Adipocyte (in vitro differentiated cells): ENCODE measurements at regions not wholly inside any gene's neighbourhood (a gene's known extent, or its start where the extent isn't known, plus 50 kb on each side); places are given as distances from the start of the nearest gene placed in this dataset.
"Not testable (repeated sequence)": the region's sequence is repeated elsewhere in the genome, so short reads cannot be mapped to it uniquely, and the experiment has no call there.

Source experiments
- DNase-seq: peaks from one replicate; pipeline ENCODE4 v3.0.0-alpha.2; 2015; ENCODE audit warnings: low read depth
- H3K27me3 ChIP-seq: replicated peaks from 2 replicates; pipeline ENCODE4 v1.7.0; 2013; ENCODE audit warnings: mild to moderate bottlenecking, low read length, moderate library complexity; ENCODE audit not compliant: control insufficient read depth, insufficient read depth
- H3K36me3 ChIP-seq: 2 replicates; pipeline ENCODE4 v1.7.0; 2013; ENCODE audit warnings: low read length, mild to moderate bottlenecking, moderate library complexity; ENCODE audit not compliant: control insufficient read depth, insufficient read depth, severe bottlenecking
- H3K4me1 ChIP-seq: 2 replicates; pipeline ENCODE4 v1.7.0; 2013; ENCODE audit warnings: mild to moderate bottlenecking, low read length, moderate library complexity; ENCODE audit not compliant: control insufficient read depth, insufficient read depth
- H3K4me3 ChIP-seq: 2 replicates; pipeline ENCODE4 v1.7.0; 2013; ENCODE audit warnings: mild to moderate bottlenecking, low read length, moderate library complexity
- H3K9ac ChIP-seq: 2 replicates; pipeline ENCODE4 v1.7.0; 2013; ENCODE audit warnings: mild to moderate bottlenecking, low read length, moderate library complexity
- H3K9me3 ChIP-seq: 2 replicates; pipeline ENCODE4 v1.7.0; 2013; ENCODE audit warnings: mild to moderate bottlenecking, low read length, moderate library complexity; ENCODE audit not compliant: control insufficient read depth

GRCh38 chr6:102799051-102799450, 1405.5 kb downstream of the GRIK2 start:
- Histone ChIP-seq H3K27me3 (peaks cover 3% of the 10 kb centered on the region), H3K9me3 (peaks cover 2% of the 10 kb centered on the region), H3K9ac (no peak overlapping the region), H3K36me3 (no peaks in the 10 kb centered on the region), H3K4me3 (no peak overlapping the region), H3K4me1 (no peaks in the 10 kb centered on the region)
- no peak for DNase-seq

- Histone ChIP-seq H3K9me3 (peaks cover 2% of the 10 kb centered on the region), H3K27me3 (peaks cover 3% of the 10 kb centered on the region), H3K4me1 (no peaks in the 10 kb centered on the region), H3K4me3 (no peak overlapping the region), H3K9ac (no peak overlapping the region), H3K36me3 (no peaks in the 10 kb centered on the region)
- DNase-seq = peak; percentile 19
Measured at GRCh38 chr6:102798636-102799035, 1405.1 kb downstream of the GRIK2 start.

GRCh38 chr6:102793752-102794151, 1400.2 kb downstream of the GRIK2 start:
- Histone ChIP-seq H3K36me3 (no peaks in the 10 kb centered on the region), H3K9ac (no peak overlapping the region), H3K4me3 (no peak overlapping the region), H3K4me1 (no peaks in the 10 kb centered on the region), H3K27me3 (no peaks in the 10 kb centered on the region), H3K9me3 (no peaks in the 10 kb centered on the region)
- DNase-seq = no peak

GRCh38 chr6:102774326-102774725, 1380.8 kb downstream of the GRIK2 start:
- no peak overlapping the region for H3K4me3 ChIP-seq
- H3K9me3 ChIP-seq = peaks cover 4% of the 10 kb centered on the region
- DNase-seq = no peak
- H3K36me3 ChIP-seq = no peaks in the 10 kb centered on the region
- no peaks in the 10 kb centered on the region for H3K4me1 ChIP-seq
- no peak overlapping the region for H3K9ac ChIP-seq
- H3K27me3 ChIP-seq = no peaks in the 10 kb centered on the region

- DNase-seq = no peak
- no peaks in the 10 kb centered on the region for H3K36me3 ChIP-seq
- no peak overlapping the region for H3K9ac ChIP-seq
- H3K4me3 ChIP-seq = no peak overlapping the region
- H3K4me1 ChIP-seq = no peaks in the 10 kb centered on the region
- peaks cover 4% of the 10 kb centered on the region for H3K9me3 ChIP-seq
- no peaks in the 10 kb centered on the region for H3K27me3 ChIP-seq
Measured at GRCh38 chr6:102773636-102774035, 1380.1 kb downstream of the GRIK2 start.

GRCh38 chr6:102766963-102767362, 1373.5 kb downstream of the GRIK2 start:
- H3K27me3 ChIP-seq = no peaks in the 10 kb centered on the region
- H3K4me3 ChIP-seq = no peak overlapping the region
- peak; percentile 1 for DNase-seq
- peaks cover 4% of the 10 kb centered on the region for H3K9me3 ChIP-seq
- H3K36me3 ChIP-seq = no peaks in the 10 kb centered on the region
- H3K9ac ChIP-seq = no peak overlapping the region
- no peaks in the 10 kb centered on the region for H3K4me1 ChIP-seq

- H3K4me3 ChIP-seq = no peak overlapping the region
- H3K36me3 ChIP-seq = no peaks in the 10 kb centered on the region
- H3K4me1 ChIP-seq = no peaks in the 10 kb centered on the region
- no peak overlapping the region for H3K9ac ChIP-seq
- no peaks in the 10 kb centered on the region for H3K27me3 ChIP-seq
- DNase-seq = no peak
- H3K9me3 ChIP-seq = no peaks in the 10 kb centered on the region
Measured at GRCh38 chr6:102764317-102764716, 1370.8 kb downstream of the GRIK2 start.

GRCh38 chr6:102763891-102764290, 1370.4 kb downstream of the GRIK2 start:
- no peak overlapping the region for H3K9ac ChIP-seq
- no peaks in the 10 kb centered on the region for H3K36me3 ChIP-seq
- H3K4me3 ChIP-seq = no peak overlapping the region
- no peak for DNase-seq
- no peaks in the 10 kb centered on the region for H3K27me3 ChIP-seq
- no peaks in the 10 kb centered on the region for H3K9me3 ChIP-seq
- no peaks in the 10 kb centered on the region for H3K4me1 ChIP-seq

GRCh38 chr6:102761872-102762271, 1368.4 kb downstream of the GRIK2 start:
- no peak for DNase-seq
- H3K36me3 ChIP-seq = no peaks in the 10 kb centered on the region
- no peaks in the 10 kb centered on the region for H3K9me3 ChIP-seq
- H3K9ac ChIP-seq = no peak overlapping the region
- H3K27me3 ChIP-seq = no peaks in the 10 kb centered on the region
- no peak overlapping the region for H3K4me3 ChIP-seq
- no peaks in the 10 kb centered on the region for H3K4me1 ChIP-seq

GRCh38 chr6:102759415-102759814, 1365.9 kb downstream of the GRIK2 start:
- H3K9me3 ChIP-seq = no peaks in the 10 kb centered on the region

GRCh38 chr6:102758536-102758935, 1365.0 kb downstream of the GRIK2 start:
- H3K4me3 ChIP-seq, H3K9me3 ChIP-seq, H3K36me3 ChIP-seq, DNase-seq, H3K9ac ChIP-seq, H3K4me1 ChIP-seq, H3K27me3 ChIP-seq: not testable (repeated sequence)

More at GRCh38 chr6:102759415-102759814, 1365.9 kb downstream of the GRIK2 start:
- no peak overlapping the region for H3K4me3 ChIP-seq
- H3K36me3 ChIP-seq = no peaks in the 10 kb centered on the region
- H3K9ac ChIP-seq = no peak overlapping the region
- H3K4me1 ChIP-seq = no peaks in the 10 kb centered on the region
- no peak for DNase-seq
- no peaks in the 10 kb centered on the region for H3K27me3 ChIP-seq

GRCh38 chr6:102749210-102749971, 1355.9 kb downstream of the GRIK2 start:
- no peaks in the 10 kb centered on the region for H3K36me3 ChIP-seq
- no peaks in the 10 kb centered on the region for H3K4me1 ChIP-seq
- no peak overlapping the region for H3K9ac ChIP-seq
- no peaks in the 10 kb centered on the region for H3K27me3 ChIP-seq
- no peaks in the 10 kb centered on the region for H3K9me3 ChIP-seq
- H3K4me3 ChIP-seq = no peak overlapping the region
- no peak for DNase-seq
